ENCODE measurements at regions not wholly inside any gene's neighbourhood (a gene's known extent, or its start where the extent isn't known, plus 50 kb on each side); places are given as distances from the start of the nearest gene placed in this dataset.

GRCh38 chr9:19999491-20000057, 210.7 kb upstream of the SLC24A2 start:
- no peak for DNase-seq (ENCODE audit: low spot score)

- no peak for DNase-seq (ENCODE audit: low spot score)
These were observed 210.1 kb upstream of the SLC24A2 start for GRCh38 chr9:19998823-19999455.

GRCh38 chr9:19998153-19998552, 209.3 kb upstream of the SLC24A2 start:
- no peak for DNase-seq (ENCODE audit: low spot score)

DNA sequence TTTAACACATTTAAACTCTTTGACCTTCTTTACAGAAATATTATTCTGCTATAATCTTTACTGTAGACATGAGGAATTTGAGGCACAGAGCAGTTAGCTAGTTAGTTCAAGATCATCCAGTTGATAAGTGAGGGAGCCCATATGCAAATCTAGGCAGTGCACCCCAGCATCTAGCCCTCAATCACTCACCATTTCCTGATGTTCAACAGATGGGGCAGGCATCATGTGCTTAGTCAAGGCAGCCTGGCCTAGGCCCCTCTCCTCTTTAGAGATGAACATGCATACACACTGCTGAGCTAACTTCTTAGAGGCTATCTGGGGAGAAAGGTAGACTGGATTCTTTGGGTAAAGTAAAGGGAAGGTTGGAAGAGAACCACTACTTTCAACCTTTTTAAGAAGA, 206.8 kb upstream of the SLC24A2 start:
- DNase-seq (ENCODE audit: low spot score), result no peak

DNA sequence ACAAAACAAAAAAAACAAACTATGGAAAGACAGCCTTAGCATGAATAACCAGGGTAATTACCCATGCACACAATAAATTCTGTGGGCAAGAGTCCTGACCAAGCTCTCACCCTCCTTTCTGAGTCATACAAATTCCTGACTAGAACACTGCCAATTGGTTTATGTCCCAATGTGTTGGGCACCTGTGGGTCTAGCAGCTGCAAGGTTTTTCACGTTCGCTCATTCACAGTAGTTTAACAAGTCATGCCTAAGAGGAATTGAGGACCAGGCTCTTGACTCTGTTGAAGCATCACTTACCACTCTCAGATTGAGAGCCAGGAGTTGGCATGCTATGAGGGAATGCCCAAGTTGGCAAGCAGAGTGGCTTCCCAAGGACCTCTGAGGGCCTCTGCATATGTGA, 205.5 kb upstream of the SLC24A2 start:
- no peak for DNase-seq (ENCODE audit: low spot score)

DNA sequence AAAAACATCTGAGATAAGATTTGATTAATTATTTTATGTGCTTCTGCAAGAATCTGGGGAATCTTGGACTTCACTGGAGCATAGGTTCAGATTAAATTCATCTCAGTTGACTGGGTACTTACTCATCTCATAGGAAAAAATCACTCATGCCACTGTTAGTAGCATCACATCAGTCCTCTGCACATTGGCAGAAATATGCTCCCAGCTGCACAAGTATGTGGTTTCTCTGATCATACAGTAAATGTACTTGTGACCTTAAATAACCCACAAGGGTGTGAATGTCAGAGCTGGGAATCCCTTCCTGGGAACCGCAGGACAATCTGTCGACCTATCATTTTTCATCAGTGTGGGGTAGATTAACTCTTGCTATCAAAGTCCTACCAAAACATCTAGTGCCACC, 203.7 kb upstream of the SLC24A2 start:
- no peak for DNase-seq (ENCODE audit: low spot score)

GRCh38 chr9:19989213-19989612, 200.4 kb upstream of the SLC24A2 start:
- DNase-seq (ENCODE audit: low spot score), result no peak

DNA sequence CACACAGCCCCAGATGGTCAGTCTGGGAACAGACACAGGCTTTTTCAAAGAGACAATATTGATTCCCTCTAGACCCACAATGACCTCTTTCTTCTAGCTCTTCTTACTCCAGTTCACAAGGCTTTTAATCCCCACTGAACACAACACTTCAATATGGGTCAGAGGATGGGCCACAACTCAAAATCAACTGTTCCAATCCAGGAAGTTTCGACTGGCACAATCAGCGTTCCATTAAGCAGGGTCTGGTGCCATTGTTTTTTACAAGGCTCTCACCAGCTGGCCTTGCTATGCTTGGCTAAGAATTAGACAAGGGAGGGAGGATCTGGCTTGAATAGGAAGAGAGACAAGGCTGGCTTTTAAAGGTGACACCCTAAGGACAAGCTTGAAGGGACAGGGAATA, 199.4 kb upstream of the SLC24A2 start:
- DNase-seq (ENCODE audit: low spot score), result no peak

- DNase-seq (ENCODE audit: low spot score), result no peak
These were observed 196.2 kb upstream of the SLC24A2 start for GRCh38 chr9:19985081-19985480.

- DNase-seq (ENCODE audit: low spot score), result no peak
These were observed 187.4 kb upstream of the SLC24A2 start for GRCh38 chr9:19976226-19976625.

- no peak for DNase-seq (ENCODE audit: low spot score)
These were observed 186.7 kb upstream of the SLC24A2 start for GRCh38 chr9:19975499-19975898.

GRCh38 chr9:19969721-19970120, 180.9 kb upstream of the SLC24A2 start:
- DNase-seq (ENCODE audit: low spot score), result no peak

DNA sequence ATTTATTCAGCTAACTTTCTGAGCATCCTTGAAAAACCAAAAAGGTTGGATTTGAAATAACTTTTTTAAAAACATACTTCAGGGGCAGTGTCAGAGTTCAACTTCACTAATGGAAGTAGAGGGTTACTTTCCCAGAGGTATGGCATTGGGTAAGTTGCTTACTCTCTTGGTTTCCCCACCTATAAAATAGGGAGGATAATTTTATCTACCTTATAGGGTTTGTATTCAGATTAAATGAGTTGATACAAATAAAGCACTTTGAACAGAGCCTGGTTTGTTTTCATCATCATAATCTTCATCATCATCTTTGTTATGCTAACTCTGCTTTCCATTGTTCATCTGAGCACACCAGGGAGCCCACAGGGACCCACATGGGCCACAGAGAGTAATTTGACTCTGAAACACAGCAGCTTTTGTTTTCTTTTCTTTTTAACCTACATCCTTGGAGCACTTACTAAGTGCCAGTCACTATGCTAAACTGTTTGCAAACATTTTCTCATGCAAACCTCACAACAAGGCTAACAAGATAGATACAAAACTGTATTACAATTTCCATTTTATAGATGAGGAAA, 179.1 kb upstream of the SLC24A2 start:
- DNase-seq (ENCODE audit: low spot score), result peak; percentile 53

DNA sequence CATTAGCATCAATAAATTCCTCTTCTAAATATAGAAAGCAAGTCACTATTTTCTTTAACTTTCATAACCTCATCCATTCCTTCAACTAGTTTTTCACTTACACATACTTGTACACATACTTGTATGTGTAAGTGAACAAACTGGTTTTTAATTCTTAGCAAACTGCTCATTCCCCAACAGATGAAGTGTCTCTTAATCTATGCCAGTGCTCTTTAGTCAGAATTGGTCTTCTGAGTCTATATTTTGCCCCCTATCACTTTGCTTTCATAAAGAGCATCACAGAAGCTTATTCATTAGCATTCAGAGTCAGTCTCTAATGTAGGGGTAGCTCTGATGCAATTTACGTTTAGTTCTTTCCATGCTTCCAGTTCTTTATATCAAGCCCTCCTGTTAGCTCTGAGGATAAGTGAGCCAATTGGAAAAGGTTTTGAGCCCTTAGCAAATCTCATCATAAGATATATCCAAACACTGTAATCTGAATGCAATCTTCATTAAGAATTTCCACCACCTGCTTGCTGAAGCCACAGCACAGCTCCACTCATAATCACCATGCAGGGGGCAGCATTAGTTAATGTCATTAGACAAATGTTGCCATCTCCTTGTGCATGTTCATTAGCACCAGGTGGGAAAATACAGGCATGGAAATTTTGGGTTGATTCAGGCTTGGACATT, 178.5 kb upstream of the SLC24A2 start:
- no peak for DNase-seq (ENCODE audit: low spot score)

GRCh38 chr9:19965336-19965735, 176.5 kb upstream of the SLC24A2 start:
- no peak for DNase-seq (ENCODE audit: low spot score)

DNA sequence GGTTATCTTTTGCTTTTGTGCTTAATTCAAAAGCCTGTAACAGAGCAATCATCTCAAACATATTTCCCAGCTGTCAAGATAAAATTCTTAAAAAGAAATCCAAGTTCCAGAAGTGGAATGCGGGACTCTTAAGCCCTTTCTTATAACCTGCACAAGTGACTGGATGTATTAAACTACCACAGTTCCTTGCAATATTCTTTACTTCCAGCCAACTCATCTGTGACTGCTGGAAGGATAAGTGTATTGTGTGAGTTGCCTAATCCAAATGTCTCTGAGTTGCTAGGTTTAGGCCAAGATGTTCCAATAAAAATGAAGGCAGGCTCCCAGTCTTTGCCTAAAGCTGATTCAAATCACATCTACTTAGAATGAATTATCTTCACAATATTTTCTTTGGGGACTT, 159.2 kb upstream of the SLC24A2 start:
- DNase-seq (ENCODE audit: low spot score), result no peak

DNA sequence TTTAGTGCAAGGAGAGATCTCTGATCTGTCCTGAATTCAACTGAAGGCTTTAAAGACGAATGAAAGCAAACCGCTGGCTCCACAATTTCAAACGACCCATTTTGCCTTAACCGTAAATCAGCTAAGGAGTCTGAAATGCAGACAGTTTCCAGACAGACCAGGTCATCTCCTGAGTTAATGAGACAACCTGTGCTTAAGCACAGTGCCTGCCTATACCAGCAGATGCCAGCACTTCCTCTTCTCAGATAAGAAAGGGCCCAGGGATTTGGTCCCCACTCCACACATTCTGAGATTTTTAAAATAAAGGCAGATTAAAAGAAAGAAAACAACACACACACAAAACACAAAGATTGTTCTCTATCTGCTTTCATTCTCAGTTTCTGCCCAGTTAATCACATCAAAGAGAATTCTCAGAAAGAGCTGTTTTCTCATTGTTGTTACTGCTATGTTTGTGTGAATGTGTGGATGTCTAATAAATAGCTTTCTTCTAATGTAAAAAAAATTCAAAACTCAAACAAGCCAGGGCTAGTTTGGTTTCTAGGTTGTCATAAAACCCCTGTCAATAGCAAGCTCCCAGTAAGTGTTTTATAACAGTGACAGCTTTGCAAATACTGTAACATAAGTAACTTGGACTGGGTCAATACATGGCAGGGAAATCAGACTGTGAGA, 157.7 kb upstream of the SLC24A2 start:
- no peak for DNase-seq (ENCODE audit: low spot score)

- no peak for DNase-seq (ENCODE audit: low spot score)
These were observed 153.0 kb upstream of the SLC24A2 start for GRCh38 chr9:19941874-19942273.

- DNase-seq (ENCODE audit: low spot score), result no peak
These were observed 152.1 kb upstream of the SLC24A2 start for GRCh38 chr9:19940811-19941535.

DNA sequence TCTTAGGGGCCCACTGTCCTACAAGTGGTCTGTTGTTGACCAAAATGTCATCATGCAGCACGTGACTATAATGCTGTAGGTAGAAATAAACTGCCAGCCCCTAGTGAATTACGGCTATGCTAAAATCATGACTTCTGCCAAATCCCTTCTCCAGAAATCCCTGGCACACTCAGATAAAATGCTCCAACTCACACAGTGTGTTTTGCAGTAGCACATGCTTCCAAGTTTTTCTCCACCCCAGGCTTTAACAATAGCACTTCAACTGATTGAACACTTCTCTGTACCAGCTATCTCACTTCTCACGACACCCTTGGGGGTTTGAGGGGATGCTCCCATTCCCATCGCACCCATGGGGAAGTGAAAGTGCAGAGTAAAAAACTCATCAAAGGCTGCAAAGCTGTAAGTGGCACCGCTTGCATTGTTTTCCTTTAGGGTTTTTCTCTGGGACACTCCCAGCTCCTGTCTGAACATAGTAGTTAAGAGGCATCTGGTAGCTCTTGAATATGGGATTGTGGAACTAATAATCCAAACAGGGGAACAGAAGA, 151.0 kb upstream of the SLC24A2 start:
- DNase-seq (ENCODE audit: low spot score), result no peak

- no peak for DNase-seq (ENCODE audit: low spot score)
These were observed 150.3 kb upstream of the SLC24A2 start for GRCh38 chr9:19938990-19939733.
